ENCODE measurements at regions not wholly inside any gene's neighbourhood (a gene's known extent, or its start where the extent isn't known, plus 50 kb on each side); places are given as distances from the start of the nearest gene placed in this dataset.

DNA sequence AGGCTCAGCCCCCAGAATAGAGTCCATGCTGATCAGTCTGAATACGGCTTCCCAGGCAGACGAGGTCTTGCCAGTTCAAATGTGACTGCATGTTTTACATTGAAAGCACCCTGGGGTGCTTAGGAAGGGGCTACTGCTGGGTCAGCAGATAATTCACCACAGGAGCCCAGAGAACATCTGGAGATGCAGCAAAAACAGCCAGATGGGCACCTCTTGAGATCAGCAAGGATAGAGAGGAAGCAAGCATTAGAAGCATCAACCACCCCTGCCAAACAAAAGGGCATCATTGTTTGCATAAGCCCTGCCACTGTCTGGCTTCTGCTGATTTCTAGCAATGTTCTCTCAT is 403.1 kb downstream of the RRAGC start:
- POLR2A ChIA-PET = no interaction called here
- no peak for ATAC-seq (ENCODE audit: low read depth)
- DNase-seq = no peak
- H3K27me3 Mint-ChIP-seq = peaks cover 11% of the 10 kb centered on the region
- no peak overlapping the region for H3K4me3 Mint-ChIP-seq
- H3K27ac Mint-ChIP-seq = no peak overlapping the region
- no peaks in the 10 kb centered on the region for H3K9me3 Mint-ChIP-seq
- H3K4me1 Mint-ChIP-seq = no peaks in the 10 kb centered on the region
- H3K36me3 Mint-ChIP-seq = no peaks in the 10 kb centered on the region

DNA sequence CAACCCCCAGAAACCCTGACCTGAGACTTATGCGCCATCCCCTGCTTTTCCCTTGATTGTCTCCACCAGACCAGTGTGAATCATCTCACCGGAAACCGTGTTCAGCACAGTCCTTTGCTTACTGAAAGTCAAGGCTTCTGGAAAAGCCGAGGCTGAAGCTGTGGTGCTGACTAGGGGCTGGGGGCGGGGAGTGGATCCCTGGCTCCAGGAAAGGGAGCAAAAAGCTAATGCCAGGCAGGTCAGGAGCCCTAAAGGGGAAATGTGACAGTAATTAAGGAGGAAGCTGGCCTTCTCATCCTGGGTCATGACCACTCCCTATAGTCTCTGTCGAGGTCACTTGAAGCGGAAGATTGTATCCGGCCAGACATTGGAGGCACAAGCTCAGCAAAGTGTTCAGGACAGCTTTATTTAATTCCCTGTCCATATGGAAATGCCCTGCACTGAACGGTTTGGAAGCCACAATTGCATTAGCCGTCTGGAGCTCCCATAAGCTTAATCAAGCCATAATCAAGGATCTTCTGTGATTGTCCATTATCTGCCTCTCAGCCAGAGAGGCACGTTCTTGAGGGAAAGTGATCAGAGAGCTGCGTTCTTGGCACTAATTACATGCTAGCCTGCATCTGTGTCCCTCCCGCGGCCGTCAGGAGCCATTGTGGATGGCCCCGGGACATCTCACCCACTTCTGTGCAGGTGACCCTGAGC is 403.6 kb downstream of the RRAGC start:
- DNase-seq (no peak), ATAC-seq (ENCODE audit: low read depth) (no peak)
- H3K36me3 Mint-ChIP-seq = no peaks in the 10 kb centered on the region
- peaks cover 11% of the 10 kb centered on the region for H3K27me3 Mint-ChIP-seq
- POLR2A ChIA-PET = no interaction called here
- no peaks in the 10 kb centered on the region for H3K4me1 Mint-ChIP-seq
- H3K4me3 Mint-ChIP-seq = no peak overlapping the region
- no peak overlapping the region for H3K27ac Mint-ChIP-seq
- no peaks in the 10 kb centered on the region for H3K9me3 Mint-ChIP-seq

DNA sequence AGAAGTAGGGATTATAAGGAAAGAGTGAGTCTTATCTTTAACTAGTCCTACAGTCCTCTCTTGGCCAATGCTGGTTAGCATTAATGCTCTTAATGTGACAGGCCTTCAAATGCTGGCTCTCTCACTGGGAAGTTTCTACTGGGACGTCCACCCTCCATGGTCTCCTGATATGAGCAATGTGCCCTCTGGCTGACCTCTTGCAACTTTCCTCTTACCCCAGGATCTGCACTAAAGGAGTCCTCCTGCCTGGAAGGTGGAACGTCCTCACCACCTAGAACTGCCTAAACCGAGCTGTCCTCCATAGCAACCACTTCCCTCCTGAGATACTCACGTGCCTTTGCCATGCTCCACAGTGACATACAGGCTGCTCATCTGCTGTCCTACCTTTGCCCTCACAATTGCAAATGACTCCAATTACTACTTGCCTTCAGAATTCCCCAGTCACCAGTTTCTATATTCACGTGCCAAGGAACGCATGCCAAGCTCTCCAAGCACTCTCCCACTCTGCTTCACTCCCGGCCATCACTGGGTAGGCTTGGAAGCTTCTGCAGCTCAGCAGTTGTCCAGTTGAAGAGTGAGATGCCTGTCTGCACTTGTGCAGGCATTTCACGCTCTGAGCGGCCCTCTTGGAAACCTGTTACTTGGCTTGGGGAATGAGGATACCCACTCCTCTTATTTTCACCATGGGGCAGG is 404.7 kb downstream of the RRAGC start:
- no peak for ATAC-seq (ENCODE audit: low read depth)
- Mint-ChIP-seq H3K27ac (no peak overlapping the region), H3K4me3 (no peak overlapping the region), H3K9me3 (no peaks in the 10 kb centered on the region), H3K36me3 (no peaks in the 10 kb centered on the region), H3K27me3 (peaks cover 11% of the 10 kb centered on the region), H3K4me1 (no peaks in the 10 kb centered on the region)
- no peak for DNase-seq
- POLR2A ChIA-PET = no interaction called here

DNA sequence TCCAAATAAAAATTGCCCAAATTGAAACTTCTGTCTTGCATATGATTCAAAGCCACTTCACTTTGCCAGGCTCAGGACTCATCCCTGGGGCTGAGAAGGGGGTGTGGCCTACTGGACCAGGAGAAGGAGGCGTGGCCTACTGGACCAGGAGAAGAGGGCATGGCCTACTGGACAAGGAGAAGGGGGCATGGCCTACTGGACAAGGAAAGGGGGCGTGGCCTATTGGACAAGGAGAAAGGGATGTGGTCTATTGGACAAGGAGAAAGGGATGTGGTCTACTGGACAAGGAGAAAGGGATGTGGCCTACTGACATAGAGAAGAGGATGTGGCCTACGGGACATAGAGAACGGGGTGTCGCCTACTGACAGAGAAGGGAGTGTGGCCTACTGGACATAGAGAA is 405.3 kb downstream of the RRAGC start:
- DNase-seq (no peak), ATAC-seq (ENCODE audit: low read depth) (no peak)
- Mint-ChIP-seq H3K9me3 (no peaks in the 10 kb centered on the region), H3K4me1 (no peaks in the 10 kb centered on the region), H3K4me3 (no peak overlapping the region), H3K27ac (no peak overlapping the region), H3K27me3 (peaks cover 7% of the 10 kb centered on the region), H3K36me3 (no peaks in the 10 kb centered on the region)
- POLR2A ChIA-PET = no interaction called here

DNA sequence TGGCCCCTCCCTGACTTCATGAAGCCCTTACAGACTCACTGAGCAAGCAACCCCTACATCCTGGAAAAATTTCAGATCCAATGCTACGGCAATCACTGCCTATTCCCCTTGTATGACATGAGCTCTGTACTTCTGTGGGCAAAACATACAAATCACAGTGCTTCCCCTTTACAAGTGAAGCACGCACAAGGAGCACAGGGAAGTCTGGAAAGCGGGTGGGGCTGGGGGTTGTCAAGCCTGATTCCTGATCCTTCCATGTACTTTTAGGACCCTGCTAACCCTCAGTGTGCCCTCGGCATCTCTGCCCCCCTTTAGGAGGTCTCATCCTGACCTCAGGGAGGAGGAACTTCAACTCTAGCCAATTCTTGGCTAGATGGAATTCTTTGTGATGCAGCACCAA is 405.7 kb upstream of the POU3F1 start:
- no peak for DNase-seq
- Mint-ChIP-seq H3K9me3 (no peaks in the 10 kb centered on the region), H3K36me3 (no peaks in the 10 kb centered on the region), H3K27me3 (peaks cover 3% of the 10 kb centered on the region), H3K4me1 (no peaks in the 10 kb centered on the region), H3K4me3 (no peak overlapping the region), H3K27ac (no peak overlapping the region)
- no peak for ATAC-seq (ENCODE audit: low read depth)
- POLR2A ChIA-PET = no interaction called here

DNA sequence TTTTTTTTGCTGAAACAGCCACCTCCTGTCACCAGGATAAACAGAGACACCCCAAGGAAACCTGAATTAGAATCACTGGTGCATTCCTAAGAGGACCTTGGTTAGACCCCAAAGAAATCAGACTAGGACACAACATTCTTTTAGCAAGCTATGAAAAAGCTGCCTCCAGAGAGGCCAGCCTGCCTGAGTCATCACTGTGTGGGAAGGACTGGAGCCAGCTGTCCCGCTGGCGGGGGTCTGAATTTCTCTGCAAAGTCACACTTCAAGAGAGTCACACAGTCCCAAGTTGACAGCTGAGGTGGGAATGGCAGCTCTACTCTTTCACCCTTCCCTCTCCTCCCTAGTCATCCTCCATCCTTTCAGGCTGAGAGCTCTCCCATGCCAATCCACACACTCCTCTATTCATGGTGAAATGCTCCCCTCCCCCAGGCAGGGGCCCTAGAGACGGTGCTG is 405.0 kb upstream of the POU3F1 start:
- no peak overlapping the region for H3K4me3 Mint-ChIP-seq
- ATAC-seq (ENCODE audit: low read depth) (no peak), DNase-seq (no peak)
- H3K9me3 Mint-ChIP-seq = no peaks in the 10 kb centered on the region
- peaks cover under 1% of the 10 kb centered on the region for H3K27me3 Mint-ChIP-seq
- POLR2A ChIA-PET = no interaction called here
- no peaks in the 10 kb centered on the region for H3K36me3 Mint-ChIP-seq
- H3K27ac Mint-ChIP-seq = no peak overlapping the region
- no peaks in the 10 kb centered on the region for H3K4me1 Mint-ChIP-seq

DNA sequence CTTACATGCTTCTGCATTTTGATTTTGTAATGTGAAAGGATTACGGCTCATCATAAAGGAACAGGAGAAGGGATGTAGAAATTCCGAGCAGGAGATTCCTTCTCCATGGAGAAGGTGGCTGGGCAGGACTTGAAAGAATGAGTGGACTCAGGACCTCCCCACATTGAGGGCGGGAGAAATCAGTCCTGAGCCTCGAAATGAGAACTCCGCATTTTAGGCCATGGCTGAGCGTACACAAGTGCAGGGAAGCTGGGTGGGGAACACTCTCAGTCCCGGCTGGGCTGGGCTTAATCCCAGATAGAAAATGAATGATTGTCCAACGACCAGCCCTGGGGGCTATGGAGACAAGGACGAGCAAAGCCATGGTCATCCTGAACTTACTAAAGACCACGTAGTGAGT is 402.3 kb upstream of the POU3F1 start:
- Mint-ChIP-seq H3K27me3 (peaks cover 12% of the 10 kb centered on the region), H3K4me3 (no peak overlapping the region), H3K4me1 (no peaks in the 10 kb centered on the region), H3K27ac (no peak overlapping the region), H3K9me3 (no peaks in the 10 kb centered on the region), H3K36me3 (no peaks in the 10 kb centered on the region)
- no peak for DNase-seq
- ATAC-seq (ENCODE audit: low read depth) = no peak
- POLR2A ChIA-PET = no interaction called here

DNA sequence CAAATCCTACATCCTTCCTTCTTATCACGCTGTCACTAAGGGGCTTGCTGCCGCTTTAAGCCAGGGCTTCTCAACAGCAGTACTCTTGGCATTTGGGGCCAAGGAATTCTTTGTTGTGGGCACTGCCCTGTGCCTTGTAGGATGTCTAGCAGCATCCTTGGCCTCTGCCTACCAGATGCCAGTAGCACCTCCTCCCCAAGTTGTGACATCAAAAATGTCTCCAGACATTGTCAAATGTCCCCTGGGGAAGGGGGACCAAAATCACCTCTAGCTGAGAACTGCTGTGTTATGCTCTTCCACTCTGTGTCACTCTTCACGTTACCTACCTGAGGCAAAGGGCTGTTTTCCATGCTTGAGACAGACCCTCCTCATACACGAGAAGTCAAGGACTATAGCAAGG is 400.3 kb upstream of the POU3F1 start:
- POLR2A ChIA-PET = no interaction called here
- no peaks in the 10 kb centered on the region for H3K4me1 Mint-ChIP-seq
- H3K27me3 Mint-ChIP-seq = peaks cover 14% of the 10 kb centered on the region
- no peaks in the 10 kb centered on the region for H3K36me3 Mint-ChIP-seq
- H3K27ac Mint-ChIP-seq = no peak overlapping the region
- DNase-seq = no peak
- H3K9me3 Mint-ChIP-seq = peaks cover 1% of the 10 kb centered on the region
- ATAC-seq (ENCODE audit: low read depth) = no peak
- H3K4me3 Mint-ChIP-seq = no peak overlapping the region

DNA sequence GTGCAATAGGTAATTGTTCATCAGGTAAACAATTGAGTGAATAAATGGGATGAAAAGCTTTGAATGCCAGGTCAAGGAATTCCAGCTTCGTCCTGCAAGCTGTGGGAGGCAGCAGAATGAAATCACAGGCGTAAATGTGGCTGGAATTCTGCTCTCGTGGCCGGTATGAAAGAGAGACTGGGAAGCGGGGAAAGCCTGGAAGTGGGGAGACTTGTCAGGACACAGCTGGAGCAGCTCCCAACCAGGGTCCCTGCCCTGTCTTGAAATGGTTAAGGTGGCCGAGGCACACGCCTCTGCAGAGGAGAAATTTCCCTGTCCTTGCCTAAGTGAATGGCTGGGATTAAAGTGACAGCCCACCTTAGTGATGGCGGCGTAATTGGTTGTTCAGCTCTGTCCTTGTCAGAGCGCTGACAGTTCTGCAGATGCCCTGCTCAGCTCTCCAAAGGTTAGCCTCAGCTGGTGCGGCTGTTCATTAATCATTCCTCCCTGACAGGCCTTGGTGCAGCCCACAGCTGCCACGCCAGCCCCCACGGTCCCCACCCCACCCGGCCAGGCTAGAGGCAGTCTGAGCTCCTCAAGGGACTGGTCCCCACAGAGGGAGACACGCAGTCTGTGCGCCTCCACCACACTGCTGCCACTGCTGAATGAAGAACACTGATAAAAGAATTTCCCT is 398.3 kb upstream of the POU3F1 start:
- DNase-seq = no peak
- Mint-ChIP-seq H3K27ac (no peak overlapping the region), H3K36me3 (no peaks in the 10 kb centered on the region), H3K9me3 (peaks cover 6% of the 10 kb centered on the region), H3K4me1 (no peaks in the 10 kb centered on the region), H3K4me3 (no peak overlapping the region), H3K27me3 (peaks cover 16% of the 10 kb centered on the region)
- POLR2A ChIA-PET = no interaction called here
- no peak for ATAC-seq (ENCODE audit: low read depth)

DNA sequence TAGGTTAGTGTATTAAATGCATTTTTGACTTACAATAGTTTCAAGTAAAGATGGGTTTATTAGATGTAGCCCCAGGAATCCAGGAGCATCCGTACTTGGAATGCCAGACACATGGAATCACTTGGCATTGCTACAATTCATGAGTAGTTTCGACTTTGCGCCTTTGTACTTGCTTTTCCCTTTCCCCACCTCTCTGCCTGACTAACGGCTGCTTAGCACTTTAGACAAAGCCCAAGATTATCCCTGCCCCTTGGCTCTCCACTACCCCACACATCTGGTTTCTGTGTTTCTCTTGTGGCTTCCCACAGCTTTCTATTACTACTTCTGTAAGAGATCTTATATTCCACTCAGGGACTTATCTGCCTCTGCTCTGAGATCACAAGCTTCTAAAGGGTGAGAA is 397.7 kb upstream of the POU3F1 start:
- H3K27me3 Mint-ChIP-seq = peaks cover 19% of the 10 kb centered on the region
- H3K4me3 Mint-ChIP-seq = no peak overlapping the region
- POLR2A ChIA-PET = no interaction called here
- DNase-seq (no peak), ATAC-seq (ENCODE audit: low read depth) (no peak)
- H3K9me3 Mint-ChIP-seq = peaks cover 6% of the 10 kb centered on the region
- H3K36me3 Mint-ChIP-seq = no peaks in the 10 kb centered on the region
- no peaks in the 10 kb centered on the region for H3K4me1 Mint-ChIP-seq
- H3K27ac Mint-ChIP-seq = no peak overlapping the region

DNA sequence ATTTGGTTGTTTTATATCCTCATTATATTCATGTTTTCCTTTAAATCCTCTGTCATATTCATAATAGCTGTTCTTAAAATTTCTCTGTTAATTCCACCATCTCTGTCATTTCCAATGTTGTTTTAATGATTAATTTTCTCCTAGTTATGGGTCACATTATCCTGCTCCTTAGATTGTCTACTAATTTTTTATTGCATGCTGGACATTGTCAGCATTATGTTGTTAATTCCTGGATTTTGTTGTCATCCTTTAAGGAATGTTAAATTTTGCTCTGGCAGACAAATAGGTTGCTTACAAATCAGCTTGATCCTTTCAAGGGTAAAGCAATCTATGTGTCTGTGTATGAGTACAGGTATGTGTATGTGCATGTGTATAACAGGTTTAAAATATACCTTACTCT is 393.8 kb upstream of the POU3F1 start:
- H3K36me3 Mint-ChIP-seq = no peaks in the 10 kb centered on the region
- H3K27me3 Mint-ChIP-seq = peaks cover 27% of the 10 kb centered on the region
- H3K4me3 Mint-ChIP-seq = no peak overlapping the region
- DNase-seq (no peak), ATAC-seq (ENCODE audit: low read depth) (no peak)
- H3K9me3 Mint-ChIP-seq = peaks cover 6% of the 10 kb centered on the region
- no peaks in the 10 kb centered on the region for H3K4me1 Mint-ChIP-seq
- H3K27ac Mint-ChIP-seq = no peak overlapping the region
- POLR2A ChIA-PET = no interaction called here

DNA sequence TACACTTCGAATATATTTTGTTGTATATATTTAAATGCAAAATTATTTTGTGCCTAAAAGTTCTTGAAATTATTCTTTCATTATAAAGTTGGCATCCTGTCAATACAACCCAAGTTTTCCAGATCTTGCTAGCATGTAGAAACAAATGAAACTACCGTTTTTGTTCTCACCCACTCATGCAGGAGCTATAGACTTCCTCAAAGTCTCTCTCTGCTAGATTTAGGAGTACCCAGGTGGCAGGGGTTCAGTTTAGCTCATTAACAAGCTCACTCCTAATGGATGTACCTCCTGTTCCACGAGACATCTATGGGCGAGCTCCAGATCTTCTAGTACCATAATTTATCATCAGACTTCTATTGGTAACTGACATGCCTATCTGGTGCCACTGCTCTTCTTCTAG is 390.2 kb upstream of the POU3F1 start:
- H3K4me1 Mint-ChIP-seq = no peaks in the 10 kb centered on the region
- no peaks in the 10 kb centered on the region for H3K36me3 Mint-ChIP-seq
- H3K27me3 Mint-ChIP-seq = peaks cover 27% of the 10 kb centered on the region
- POLR2A ChIA-PET = no interaction called here
- H3K9me3 Mint-ChIP-seq = peaks cover 3% of the 10 kb centered on the region
- ATAC-seq (ENCODE audit: low read depth) (no peak), DNase-seq (no peak)
- no peak overlapping the region for H3K4me3 Mint-ChIP-seq
- no peak overlapping the region for H3K27ac Mint-ChIP-seq

DNA sequence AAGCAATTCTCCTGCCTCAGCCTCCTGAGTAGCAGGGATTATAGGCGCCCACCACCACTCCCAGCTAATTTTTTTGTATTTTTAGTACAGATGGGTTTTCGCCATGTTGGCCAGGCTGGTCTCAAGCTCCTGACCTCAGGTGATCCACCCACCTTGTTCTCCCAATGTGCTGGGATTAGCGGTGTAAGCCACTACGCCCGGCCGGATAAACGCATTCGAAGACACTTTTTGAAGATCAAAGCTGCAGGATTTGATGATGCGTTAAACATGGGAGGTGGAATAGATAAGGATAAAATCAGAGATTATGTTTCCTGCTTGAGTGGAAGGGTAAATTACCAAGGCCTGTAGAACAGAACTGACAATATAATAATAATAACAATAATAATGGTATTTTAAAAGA is 389.4 kb upstream of the POU3F1 start:
- no peak overlapping the region for H3K4me3 Mint-ChIP-seq
- peaks cover 27% of the 10 kb centered on the region for H3K27me3 Mint-ChIP-seq
- no peak for DNase-seq
- no peaks in the 10 kb centered on the region for H3K36me3 Mint-ChIP-seq
- no peak overlapping the region for H3K27ac Mint-ChIP-seq
- POLR2A ChIA-PET = no interaction called here
- ATAC-seq (ENCODE audit: low read depth) = no peak
- H3K9me3 Mint-ChIP-seq = no peaks in the 10 kb centered on the region
- H3K4me1 Mint-ChIP-seq = no peaks in the 10 kb centered on the region

DNA sequence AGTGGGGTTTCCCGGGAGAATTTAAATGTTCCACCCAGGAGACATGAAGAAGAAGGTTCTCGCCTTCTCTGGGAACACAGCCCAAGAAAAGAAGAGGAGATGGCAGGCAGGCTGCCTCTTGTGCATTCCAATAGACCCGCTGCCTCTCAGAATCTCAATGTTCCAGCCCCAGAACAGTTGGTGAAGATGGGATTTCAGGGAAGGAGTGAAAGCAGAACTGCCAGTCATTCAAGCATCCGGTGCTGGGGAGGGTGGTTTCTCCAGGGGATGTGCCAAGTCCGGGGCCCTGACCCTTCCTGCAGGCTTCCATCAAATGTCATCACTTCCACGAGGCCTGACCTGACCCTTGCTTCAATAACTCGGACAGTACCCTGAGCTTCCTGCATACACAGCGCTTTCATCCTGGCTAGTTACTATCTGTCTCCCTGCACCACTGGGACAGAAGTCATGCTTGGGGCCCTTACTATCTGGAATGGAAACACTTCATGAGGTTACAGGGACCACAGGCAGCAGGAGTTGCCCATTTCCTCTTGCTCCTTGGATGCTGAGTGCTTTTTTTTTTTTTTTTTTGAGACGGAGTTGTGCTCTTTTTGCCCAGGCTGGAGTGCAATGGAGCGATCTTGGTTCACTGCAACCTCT is 386.6 kb upstream of the POU3F1 start:
- no peak overlapping the region for H3K4me3 Mint-ChIP-seq
- DNase-seq = no peak
- H3K27me3 Mint-ChIP-seq = peaks cover 17% of the 10 kb centered on the region
- H3K4me1 Mint-ChIP-seq = no peaks in the 10 kb centered on the region
- POLR2A ChIA-PET = no interaction called here
- no peaks in the 10 kb centered on the region for H3K9me3 Mint-ChIP-seq
- no peak overlapping the region for H3K27ac Mint-ChIP-seq
- H3K36me3 Mint-ChIP-seq = no peaks in the 10 kb centered on the region
- ATAC-seq (ENCODE audit: low read depth) = no peak

All from activated naive CD8-positive, alpha-beta T cell treated with anti-CD3 and anti-CD28 coated beads, Interleukin-2, amount 10 ng/mL, durations not matched to agents 7 days and 5 days (primary cell).